ENCODE measurements at regions not wholly inside any gene's neighbourhood (a gene's known extent, or its start where the extent isn't known, plus 50 kb on each side); places are given as distances from the start of the nearest gene placed in this dataset.

- Histone ChIP-seq H3K27ac (ENCODE audit: control insufficient read depth, insufficient read depth, low read length) (no peak overlapping the region), H2AFZ (ENCODE audit: control insufficient read depth, low read length) (no peak overlapping the region), H3K36me3 (ENCODE audit: control insufficient read depth in 2 of 2, extremely low read depth in 1 of 2, insufficient read depth in 2 of 2, low read length in 2 of 2) (no peaks in the 10 kb centered on the region), H3K4me3 (ENCODE audit: control insufficient read depth in 2 of 3, extremely low read depth in 1 of 3, insufficient read depth in 2 of 3, low read depth in 1 of 3, low read length in 3 of 3) (no peak overlapping the region), H3K4me2 (ENCODE audit: control insufficient read depth, extremely low read depth, insufficient read depth, low read depth, low read length) (no peak overlapping the region), H3K79me2 (ENCODE audit: control insufficient read depth, insufficient read depth, low read length) (no peaks in the 10 kb centered on the region), H3K9ac (ENCODE audit: control insufficient read depth, extremely low read depth, insufficient read depth, low read length) (no peak overlapping the region), H3K9me3 (ENCODE audit: control insufficient read depth, low read depth, low read length) (no peaks in the 10 kb centered on the region), H3K9me1 (ENCODE audit: control insufficient read depth, extremely low read depth, insufficient read depth, low read length) (no peaks in the 10 kb centered on the region), H3K27me3 (ENCODE audit: control insufficient read depth, extremely low read depth, insufficient read depth, low read length) (no peaks in the 10 kb centered on the region), H4K20me1 (ENCODE audit: control insufficient read depth, extremely low read depth, insufficient read depth, low read length) (no peaks in the 10 kb centered on the region), H3K4me1 (ENCODE audit: control insufficient read depth, extremely low read depth, insufficient read depth, low read length) (no peaks in the 10 kb centered on the region)
- FAIRE-seq, result no peak
- dilution Hi-C loops (cut with MboI; ENCODE audit: extremely low pct_ligation_motif_present, low sequenced_read_pairs), result no loop called here
- no peak for DNase-seq (ENCODE audit: low read depth, low spot score)
- no peak for TF ChIP-seq CTCF (optimal IDR thresholded peaks at IDR 0.05 in 1 of 3, IDR thresholded peaks at IDR 0.05 in 1 of 3, conservative IDR thresholded peaks at IDR 0.05 in 1 of 3; ENCODE audit: extremely low read depth in 1 of 3, insufficient read depth in 2 of 3, low read length in 3 of 3)
- TF ChIP-seq EZH2 (IDR thresholded peaks at IDR 0.05; ENCODE audit: low read length), result no peak
These were observed 91.9 kb upstream of the SALL4 start for GRCh38 chr20:51894201-51894600.

GRCh38 chr20:51893723-51894122 is 91.4 kb upstream of the SALL4 start:
- FAIRE-seq (no peak), DNase-seq (ENCODE audit: low read depth, low spot score) (no peak)
- no peaks in the 10 kb centered on the region for H4K20me1 ChIP-seq (ENCODE audit: control insufficient read depth, extremely low read depth, insufficient read depth, low read length)
- H3K27ac ChIP-seq (ENCODE audit: control insufficient read depth, insufficient read depth, low read length), result no peak overlapping the region
- no peaks in the 10 kb centered on the region for H3K4me1 ChIP-seq (ENCODE audit: control insufficient read depth, extremely low read depth, insufficient read depth, low read length)
- H3K9me1 ChIP-seq (ENCODE audit: control insufficient read depth, extremely low read depth, insufficient read depth, low read length), result no peaks in the 10 kb centered on the region
- H2AFZ ChIP-seq (ENCODE audit: control insufficient read depth, low read length), result no peak overlapping the region
- H3K36me3 ChIP-seq (ENCODE audit: control insufficient read depth in 2 of 2, extremely low read depth in 1 of 2, insufficient read depth in 2 of 2, low read length in 2 of 2), result no peaks in the 10 kb centered on the region
- H3K9me3 ChIP-seq (ENCODE audit: control insufficient read depth, low read depth, low read length), result no peaks in the 10 kb centered on the region
- TF ChIP-seq CTCF (optimal IDR thresholded peaks at IDR 0.05 in 1 of 3, IDR thresholded peaks at IDR 0.05 in 1 of 3, conservative IDR thresholded peaks at IDR 0.05 in 1 of 3; ENCODE audit: extremely low read depth in 1 of 3, insufficient read depth in 2 of 3, low read length in 3 of 3), result no peak
- no peak for TF ChIP-seq EZH2 (IDR thresholded peaks at IDR 0.05; ENCODE audit: low read length)
- H3K27me3 ChIP-seq (ENCODE audit: control insufficient read depth, extremely low read depth, insufficient read depth, low read length), result no peaks in the 10 kb centered on the region
- H3K4me2 ChIP-seq (ENCODE audit: control insufficient read depth, extremely low read depth, insufficient read depth, low read depth, low read length), result no peak overlapping the region
- H3K79me2 ChIP-seq (ENCODE audit: control insufficient read depth, insufficient read depth, low read length), result no peaks in the 10 kb centered on the region
- H3K9ac ChIP-seq (ENCODE audit: control insufficient read depth, extremely low read depth, insufficient read depth, low read length), result no peak overlapping the region
- dilution Hi-C loops (cut with MboI; ENCODE audit: extremely low pct_ligation_motif_present, low sequenced_read_pairs), result no loop called here
- no peak overlapping the region for H3K4me3 ChIP-seq (ENCODE audit: control insufficient read depth in 2 of 3, extremely low read depth in 1 of 3, insufficient read depth in 2 of 3, low read depth in 1 of 3, low read length in 3 of 3)
